Stimulated activated CD8-positive, alpha-beta memory T cell treated with anti-CD3 and anti-CD28 coated beads, Interleukin-12 subunit alpha, Interleukin-12 subunit beta, amount 100 ng/mL, for 24 hours (primary cell): ENCODE measurements at regions not wholly inside any gene's neighbourhood (a gene's known extent, or its start where the extent isn't known, plus 50 kb on each side); places are given as distances from the start of the nearest gene placed in this dataset.

ENCODE experiments used
- DNase-seq: peaks from one replicate; pipeline ENCODE4 v3.0.0-alpha.2; 2020; ENCODE audit errors: extremely low read depth

DNA sequence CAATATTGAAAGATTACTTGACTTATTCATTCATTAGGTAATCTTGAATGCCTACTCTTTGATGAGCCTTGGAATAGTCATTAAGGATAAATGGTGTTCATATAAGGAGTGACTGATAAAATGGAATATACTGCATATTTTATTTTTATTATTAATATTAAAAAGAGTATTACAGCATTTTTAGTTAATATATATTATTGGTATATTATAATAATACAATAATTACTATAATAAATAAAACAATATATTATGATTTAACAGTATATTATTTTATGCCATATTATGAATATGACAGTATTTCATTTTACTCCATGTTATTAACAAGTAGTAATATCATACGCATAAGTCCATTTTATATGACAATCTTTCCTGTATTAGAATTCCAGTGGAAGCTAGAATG is 490.8 kb upstream of the NFIA start:
- no peak for DNase-seq

- DNase-seq: no peak
These were observed 492.4 kb upstream of the NFIA start for GRCh38 chr1:60589916-60590315.

DNA sequence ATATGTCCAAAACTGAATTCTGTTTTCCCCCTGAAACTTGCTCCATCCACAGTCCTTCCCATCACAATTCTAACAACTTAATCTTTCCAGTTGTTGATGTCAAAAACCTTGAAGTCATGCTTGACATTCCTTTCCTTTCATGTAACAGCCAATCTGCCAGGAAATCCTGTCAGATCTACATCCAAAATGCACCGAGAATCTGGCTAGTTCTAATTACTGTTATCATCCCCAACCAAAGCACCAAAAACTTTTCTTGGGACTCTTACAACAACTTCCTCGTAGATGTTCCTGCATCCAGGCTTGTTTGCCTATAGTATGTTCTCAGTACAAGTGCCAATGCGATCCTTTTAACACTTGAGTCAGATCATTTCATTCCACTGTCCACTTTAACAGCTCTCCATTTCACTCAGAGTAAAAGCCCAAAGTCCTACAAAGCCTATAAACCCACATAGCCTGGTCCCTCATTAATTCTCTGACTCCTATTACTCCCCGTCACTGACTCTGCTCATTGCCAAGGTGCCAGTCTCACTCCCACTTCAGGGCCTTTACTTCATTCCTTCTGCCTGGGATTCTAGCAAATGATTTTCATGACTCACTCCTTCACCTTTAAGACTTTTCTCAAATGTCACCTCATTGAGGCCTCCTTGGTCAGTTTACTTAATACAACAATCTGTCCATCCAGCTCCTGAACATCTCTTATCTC is 493.2 kb upstream of the NFIA start:
- no peak for DNase-seq

- DNase-seq: no peak
These were observed 498.0 kb upstream of the NFIA start for GRCh38 chr1:60584371-60584770.

GRCh38 chr1:60583696-60584095 is 498.7 kb upstream of the NFIA start:
- no peak for DNase-seq

GRCh38 chr1:60581455-60582220 is 500.7 kb upstream of the NFIA start:
- no peak for DNase-seq

GRCh38 chr1:60577029-60577428 is 503.5 kb upstream of the C1orf87 start:
- no peak for DNase-seq

- no peak for DNase-seq
These were observed 501.9 kb upstream of the C1orf87 start for GRCh38 chr1:60575326-60575977.

GRCh38 chr1:60573726-60574409 is 500.3 kb upstream of the C1orf87 start:
- no peak for DNase-seq

- no peak for DNase-seq
These were observed 499.6 kb upstream of the C1orf87 start for GRCh38 chr1:60573121-60573520.

- DNase-seq: no peak
These were observed 498.8 kb upstream of the C1orf87 start for GRCh38 chr1:60572378-60572777.

DNA sequence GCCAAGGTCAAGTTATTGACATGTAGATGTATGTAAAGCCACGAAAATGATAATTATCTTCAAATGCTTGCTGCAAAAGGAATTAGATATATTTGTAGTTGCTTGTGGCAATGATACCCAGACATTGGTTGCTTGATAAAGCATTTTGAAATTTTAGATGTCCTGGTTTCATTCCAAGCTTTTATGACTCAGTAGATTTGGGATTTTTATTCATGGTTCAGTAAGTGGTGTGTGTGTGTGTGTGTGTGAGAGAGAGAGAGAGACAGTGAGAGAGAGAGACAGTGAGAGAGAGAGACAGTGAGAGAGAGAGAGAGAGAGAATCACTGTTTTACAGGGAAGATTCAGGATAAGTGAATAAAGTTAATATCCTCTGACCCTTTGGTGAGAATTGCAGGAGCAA is 498.2 kb upstream of the C1orf87 start:
- no peak for DNase-seq

- no peak for DNase-seq
These were observed 495.6 kb upstream of the C1orf87 start for GRCh38 chr1:60569189-60569588.

DNA sequence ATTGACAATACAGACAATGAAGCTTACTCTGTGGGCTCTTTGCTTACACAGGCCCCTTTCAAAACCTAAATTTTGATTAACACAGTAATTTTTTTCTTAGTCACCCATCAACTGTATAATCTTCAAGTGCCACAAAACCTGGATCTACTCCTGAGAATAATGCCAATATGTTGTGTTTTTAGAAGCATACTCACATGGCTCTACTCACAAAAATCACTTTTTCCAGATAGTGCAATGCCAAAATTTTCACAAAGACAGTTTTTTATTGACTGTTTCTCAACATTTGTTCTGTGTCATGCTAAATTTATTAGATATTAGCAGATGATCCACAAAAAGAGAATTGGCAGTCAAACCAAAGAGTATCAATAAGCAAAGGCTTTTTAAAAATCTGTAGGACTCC is 493.7 kb upstream of the C1orf87 start:
- no peak for DNase-seq

GRCh38 chr1:60564916-60565750 is 491.6 kb upstream of the C1orf87 start:
- DNase-seq: no peak

- no peak for DNase-seq
These were observed 490.4 kb upstream of the C1orf87 start for GRCh38 chr1:60563777-60564535.

- DNase-seq: no peak
These were observed 489.2 kb upstream of the C1orf87 start for GRCh38 chr1:60562740-60563139.

DNA sequence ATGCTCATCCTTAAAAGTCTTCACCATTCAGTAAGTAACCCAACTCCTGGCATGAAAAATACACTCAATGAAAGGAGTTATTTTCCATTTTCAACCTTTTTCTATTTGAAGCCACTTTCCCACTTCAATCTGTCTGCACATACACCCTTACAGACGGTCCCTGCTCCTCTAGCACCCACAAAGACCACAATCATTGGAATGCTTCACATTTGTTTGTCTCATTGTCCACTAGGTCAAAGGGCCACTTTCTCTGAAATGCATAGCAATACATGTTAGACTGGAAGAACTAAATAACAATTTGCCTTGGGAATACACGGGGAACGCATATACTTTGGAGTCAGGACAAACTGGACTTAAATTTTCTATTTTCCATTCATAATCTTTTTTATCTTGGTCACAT is 487.1 kb upstream of the C1orf87 start:
- no peak for DNase-seq

DNA sequence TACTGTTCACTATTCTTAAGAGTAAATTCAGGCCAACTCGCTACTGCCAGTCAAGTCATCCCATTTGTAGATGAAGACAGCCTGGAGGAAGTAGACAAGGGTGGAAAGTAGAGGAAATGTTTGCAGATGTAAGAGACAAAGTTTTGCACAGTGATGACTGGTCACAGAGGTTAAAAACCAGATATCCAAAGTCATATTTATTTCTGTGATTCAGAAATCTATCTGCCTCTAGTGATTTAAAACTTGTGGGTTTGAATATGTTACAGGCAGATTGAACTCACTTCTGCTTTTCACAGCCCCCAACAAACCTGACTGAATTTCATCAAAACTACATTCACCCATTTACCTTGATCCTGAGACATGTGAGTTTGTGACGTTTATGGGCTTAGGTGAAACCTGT is 484.7 kb upstream of the C1orf87 start:
- DNase-seq: no peak

DNA sequence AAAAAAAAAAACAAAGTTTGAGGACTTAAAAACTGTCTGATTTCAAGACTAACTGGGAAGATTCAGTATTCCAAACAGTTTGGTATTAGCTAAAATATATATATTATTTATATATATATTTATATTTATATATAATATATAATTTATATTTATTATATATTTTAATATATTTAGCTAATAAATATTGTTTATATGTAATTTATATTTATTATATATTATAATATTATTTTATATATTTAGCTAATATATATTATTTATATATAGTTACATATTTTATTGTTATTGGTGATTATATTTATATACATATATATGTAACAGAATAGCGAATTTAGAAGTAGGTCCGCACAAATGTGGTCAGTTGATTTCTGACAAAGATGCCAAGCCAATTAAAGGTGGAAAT is 480.2 kb upstream of the C1orf87 start:
- DNase-seq: no peak

DNA sequence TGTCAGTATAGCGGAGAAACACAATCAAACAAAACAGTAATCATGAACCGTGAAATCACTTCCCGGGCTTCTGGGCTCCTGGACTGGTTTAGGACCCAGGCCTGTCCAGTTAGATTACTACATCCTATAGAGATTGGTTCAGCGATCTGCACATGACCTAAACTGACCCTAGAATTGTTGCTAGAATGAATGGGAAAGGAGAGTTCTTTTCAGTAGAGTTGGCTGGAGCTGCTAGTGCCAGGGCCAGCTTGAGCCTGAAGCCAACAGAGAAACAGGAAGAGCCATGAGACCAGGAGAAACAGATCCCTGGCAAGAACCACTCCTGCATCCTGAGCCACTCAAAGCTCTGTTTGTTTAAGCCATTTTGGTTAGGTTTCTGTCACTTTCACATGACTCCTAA is 474.3 kb upstream of the C1orf87 start:
- DNase-seq: no peak
